Activated CD4-positive, alpha-beta T cell treated with anti-CD3 and anti-CD28 coated beads, Interleukin-2, amount 50 U/mL, for 48 hours (primary cell): ENCODE measurements at regions not wholly inside any gene's neighbourhood (a gene's known extent, or its start where the extent isn't known, plus 50 kb on each side); places are given as distances from the start of the nearest gene placed in this dataset.

Source experiments
- DNase-seq, 2 experiments: peaks; one replicate each; pipeline ENCODE4 v3.0.0-alpha.2; 2020

GRCh38 chr22:27192135-27192829, 534.9 kb downstream of the MIAT start:
- DNase-seq = no peak

- DNase-seq = no peak
Measured at GRCh38 chr22:27193215-27193614, 535.8 kb downstream of the MIAT start.

- no peak for DNase-seq
Measured at GRCh38 chr22:27193636-27194035, 536.2 kb downstream of the MIAT start.

- DNase-seq = no peak
Measured at GRCh38 chr22:27194096-27194748, 536.8 kb downstream of the MIAT start.

DNA sequence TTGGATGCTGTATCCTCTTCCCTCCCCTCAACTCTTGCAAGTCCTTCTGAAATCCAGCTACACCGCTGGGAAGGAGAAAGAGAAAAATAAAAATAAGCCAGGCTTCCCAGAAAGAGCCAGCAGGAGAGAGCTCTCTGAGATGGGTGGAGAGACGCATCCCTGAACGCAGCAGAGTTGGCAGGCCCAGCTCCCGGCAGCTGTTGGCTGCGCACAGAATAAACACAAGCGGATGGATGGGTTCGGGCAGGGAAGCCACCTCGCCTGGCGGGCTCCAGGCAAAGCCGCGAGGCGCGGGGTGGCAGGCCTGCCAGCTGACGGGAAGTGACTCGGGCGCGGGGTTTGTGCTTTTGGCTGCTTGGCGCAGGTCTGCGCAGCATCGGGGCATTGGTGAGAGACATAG, 537.7 kb downstream of the MIAT start:
- no peak for DNase-seq

- no peak for DNase-seq
Measured at GRCh38 chr22:27195494-27195893, 538.1 kb downstream of the MIAT start.

DNA sequence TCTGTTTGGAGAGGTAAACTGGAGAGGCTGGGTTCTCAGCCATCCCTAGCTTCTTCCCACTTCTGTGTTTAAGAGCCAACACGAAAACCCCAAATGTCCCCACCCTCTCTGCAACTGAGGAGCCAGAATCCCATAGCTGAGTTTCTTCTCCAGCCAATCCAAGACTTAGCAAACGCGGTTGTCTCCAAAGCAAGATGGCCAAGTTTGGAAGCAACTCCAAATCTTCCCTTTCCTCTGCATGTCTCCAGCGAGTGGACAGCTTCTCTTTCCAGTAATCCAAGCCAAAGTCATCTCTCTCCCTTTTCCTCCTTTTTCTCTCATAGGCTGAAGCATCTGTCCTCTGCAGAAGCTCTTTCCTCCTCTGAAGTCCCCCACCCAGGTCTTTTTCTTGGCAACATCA, 539.2 kb downstream of the MIAT start:
- no peak for DNase-seq

GRCh38 chr22:27197052-27197451, 539.7 kb downstream of the MIAT start:
- DNase-seq = no peak

DNA sequence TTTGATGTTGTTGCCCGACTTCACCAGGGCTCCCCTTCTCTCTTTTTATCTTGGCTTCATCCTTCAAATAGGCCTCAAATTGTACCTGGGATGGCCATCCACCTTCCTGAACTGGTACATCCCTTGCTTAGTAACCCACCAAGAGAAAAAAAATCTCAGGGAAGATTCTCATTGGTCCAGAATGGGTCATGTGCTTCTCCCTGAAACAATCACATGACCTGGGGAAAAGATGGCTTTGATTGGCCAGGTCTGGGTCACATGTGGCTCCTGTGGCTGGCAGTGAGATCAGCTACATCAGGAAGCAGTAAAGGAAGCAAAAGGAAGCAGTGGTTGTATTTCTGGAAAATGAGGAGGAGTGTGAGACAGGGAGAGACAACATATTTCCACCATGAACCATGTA, 540.2 kb downstream of the MIAT start:
- DNase-seq = no peak

DNA sequence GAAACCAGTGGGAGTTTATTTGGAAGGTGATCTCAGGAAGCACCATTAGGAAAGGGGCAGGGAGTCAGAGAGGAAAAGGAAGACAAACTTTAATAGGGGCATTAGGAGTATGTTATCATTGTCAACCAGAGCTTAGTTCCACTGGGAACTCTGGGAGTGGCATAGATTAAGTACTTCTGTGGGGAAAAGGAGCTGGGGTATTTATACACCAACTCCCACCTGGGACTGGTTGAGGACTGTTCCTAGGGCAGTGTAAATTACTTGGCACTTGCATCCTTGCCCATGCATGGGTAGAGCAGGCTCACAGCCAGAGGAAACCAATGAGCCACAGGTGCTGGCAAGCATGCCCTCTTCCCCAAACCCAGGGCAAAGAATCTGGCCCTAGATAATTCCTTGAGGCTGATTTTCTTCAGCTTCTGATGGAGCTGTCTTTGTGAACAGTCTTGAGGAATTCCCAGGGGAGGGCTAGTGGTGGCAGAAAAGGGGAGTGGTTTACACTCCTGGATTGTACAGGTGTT, 541.2 kb downstream of the MIAT start:
- DNase-seq = no peak

DNA sequence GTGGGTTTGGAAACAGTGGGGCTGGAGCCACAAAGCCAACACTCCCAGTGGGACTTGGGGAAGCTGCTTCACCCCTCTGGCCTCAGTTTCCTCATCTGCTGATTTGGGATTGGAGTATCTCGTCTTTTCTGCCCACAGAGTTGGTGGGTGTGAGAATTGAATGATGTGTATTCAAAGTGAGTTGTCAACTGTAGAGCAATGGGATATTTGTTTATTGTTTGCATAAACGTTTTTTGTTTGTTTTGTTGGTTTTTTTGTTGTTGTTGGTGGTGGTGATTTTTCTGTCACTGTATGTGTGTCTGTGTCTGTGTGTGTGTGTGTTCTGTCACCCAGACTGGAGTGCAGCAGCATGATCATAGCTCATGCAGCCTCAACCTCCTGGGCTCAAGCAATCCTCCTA, 542.0 kb downstream of the MIAT start:
- DNase-seq = no peak

GRCh38 chr22:27201276-27201675, 543.9 kb downstream of the MIAT start:
- DNase-seq = no peak

- DNase-seq = no peak
Measured at GRCh38 chr22:27201741-27202140, 544.4 kb downstream of the MIAT start.

GRCh38 chr22:27203276-27203660, 545.9 kb downstream of the MIAT start:
- DNase-seq = no peak

DNA sequence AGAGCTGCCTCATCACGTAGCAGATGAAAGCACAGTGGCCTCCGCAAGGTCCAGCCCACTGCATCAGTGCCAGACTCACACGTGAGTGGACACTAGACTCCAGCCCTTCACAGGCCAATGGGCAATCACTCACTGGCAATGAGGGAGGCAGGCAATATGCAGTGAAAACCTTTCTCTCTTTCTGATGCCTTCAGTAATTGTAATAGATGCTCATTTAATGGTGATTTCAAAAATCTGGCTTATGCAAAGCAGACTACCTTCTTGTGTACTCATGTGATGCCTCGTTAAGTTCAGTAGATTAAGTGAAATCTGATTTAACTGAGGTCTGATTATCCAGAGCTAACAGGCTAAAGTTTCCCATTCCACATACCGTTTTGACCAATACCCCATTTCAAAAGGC, 546.9 kb downstream of the MIAT start:
- no peak for DNase-seq

GRCh38 chr22:27204817-27205216, 547.4 kb downstream of the MIAT start:
- no peak for DNase-seq

- DNase-seq = no peak
Measured at GRCh38 chr22:27205492-27206373, 548.3 kb downstream of the MIAT start.

GRCh38 chr22:27206374-27207133, 549.2 kb downstream of the MIAT start:
- no peak for DNase-seq

GRCh38 chr22:27207266-27207665, 549.9 kb downstream of the MIAT start:
- no peak for DNase-seq

DNA sequence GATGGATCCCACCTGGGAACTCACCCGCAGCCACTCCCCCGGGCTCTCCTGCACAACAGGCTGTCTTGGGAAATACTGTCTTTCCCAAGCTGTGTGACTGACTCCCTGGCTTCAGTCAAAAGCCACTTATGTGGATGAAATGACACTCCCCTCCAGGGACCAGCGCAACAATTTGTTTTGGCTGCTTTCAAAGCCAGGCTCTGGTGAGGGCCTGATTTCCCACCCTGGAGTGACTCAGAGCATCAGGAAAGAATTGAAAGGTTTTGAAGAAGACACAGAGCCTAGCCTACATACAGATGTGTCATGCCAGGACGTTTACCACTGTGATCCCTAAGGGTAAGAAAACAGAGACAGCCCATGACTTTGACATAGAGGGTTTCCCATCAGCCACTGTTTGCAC, 550.5 kb downstream of the MIAT start:
- no peak for DNase-seq

- no peak for DNase-seq
Measured at GRCh38 chr22:27210111-27210730, 552.8 kb downstream of the MIAT start.

DNA sequence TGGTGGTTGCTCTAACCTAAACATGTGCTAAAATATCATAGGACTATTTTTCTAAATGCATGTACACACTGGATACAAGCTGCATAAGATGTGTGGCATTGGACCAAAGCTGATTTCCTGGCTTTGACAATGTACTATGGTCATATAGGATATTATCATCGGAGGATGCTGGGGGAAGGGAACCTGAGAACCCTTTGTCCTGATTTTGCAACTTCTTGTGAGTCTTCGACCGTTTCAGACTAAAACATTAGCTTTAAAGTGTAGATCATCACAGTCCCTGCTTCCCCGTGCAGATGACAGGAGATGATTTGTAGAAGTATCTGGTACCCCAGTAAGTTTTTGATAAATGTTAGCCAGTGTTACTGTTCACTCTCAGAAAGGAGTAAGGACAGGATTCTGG, 554.7 kb downstream of the MIAT start:
- no peak for DNase-seq
